Small intestine (tissue), 7 donors: ENCODE measurements at regions not wholly inside any gene's neighbourhood (a gene's known extent, or its start where the extent isn't known, plus 50 kb on each side); places are given as distances from the start of the nearest gene placed in this dataset.
"Not testable (repeated sequence)": the region's sequence is repeated elsewhere in the genome, so short reads cannot be mapped to it uniquely, and the experiment has no call there.

Source experiments
- DNase-seq, 2 donors: peaks; one replicate each; pipeline versions ENCODE4 v3.0.0 to v3.0.0-alpha.2; 2013
- FAIRE-seq: peaks from 2 replicates; lab custom pipeline; 2012; peaks lifted over from hg19 to GRCh38; lab: Jason Lieb, UNC
- H3K27ac ChIP-seq, 3 donors: one replicate each; pipeline ENCODE4 v1.5.1; 2013; ENCODE audit warnings: low read length in 2 of 3, mild to moderate bottlenecking in 2 of 3, control low read depth in 1 of 3, inconsistent platforms in 1 of 3, low read depth in 1 of 3, moderate library complexity in 1 of 3
- H3K27me3 ChIP-seq, 3 donors: one replicate each; pipeline ENCODE4 v1.6.1; 2013; ENCODE audit warnings: low read length in 3 of 3, inconsistent platforms in 1 of 3; ENCODE audit not compliant: control insufficient read depth in 3 of 3, insufficient read depth in 3 of 3
- H3K36me3 ChIP-seq, 3 donors: one replicate each; pipeline ENCODE4 v1.6.1; 2013; ENCODE audit warnings: low read length in 3 of 3, inconsistent platforms in 1 of 3, low read depth in 1 of 3, mild to moderate bottlenecking in 1 of 3, moderate library complexity in 1 of 3; ENCODE audit not compliant: control insufficient read depth in 3 of 3, insufficient read depth in 2 of 3
- H3K4me1 ChIP-seq, 3 donors: one replicate each; pipeline ENCODE4 v1.6.1; 2013; ENCODE audit warnings: low read length in 2 of 3, inconsistent platforms in 1 of 3, low read depth in 1 of 3, mild to moderate bottlenecking in 1 of 3, moderate library complexity in 1 of 3; ENCODE audit not compliant: control insufficient read depth in 3 of 3, insufficient read depth in 2 of 3
- H3K4me3 ChIP-seq, 3 donors: one replicate each; pipeline ENCODE4 v1.5.1; 2013; ENCODE audit warnings: low read length in 3 of 3, control low read depth in 1 of 3, inconsistent platforms in 1 of 3, low read depth in 1 of 3, mild to moderate bottlenecking in 1 of 3, moderate library complexity in 1 of 3
- H3K9me3 ChIP-seq, 2 donors: one replicate each; pipeline ENCODE4 v1.6.1; 2013; ENCODE audit warnings: low read depth in 1 of 2, low read length in 1 of 2; ENCODE audit not compliant: control insufficient read depth in 2 of 2, insufficient read depth in 1 of 2
- WGBS, 3 donors: extraction: QIAGEN DNeasy Blood & Tissue Kit; methylation state at CpG; one replicate each; pipeline ENCODE4 v1.1.7; 2013; 5-methylcytosine and 5-hydroxymethylcytosine counted together
- donor health status: healthy with polysubstance abuse.
- donor health status: control.
- donor health status: control.
- donor health status: Bipolar disorder and iron deficiency.
- donor health status: healthy.

DNA sequence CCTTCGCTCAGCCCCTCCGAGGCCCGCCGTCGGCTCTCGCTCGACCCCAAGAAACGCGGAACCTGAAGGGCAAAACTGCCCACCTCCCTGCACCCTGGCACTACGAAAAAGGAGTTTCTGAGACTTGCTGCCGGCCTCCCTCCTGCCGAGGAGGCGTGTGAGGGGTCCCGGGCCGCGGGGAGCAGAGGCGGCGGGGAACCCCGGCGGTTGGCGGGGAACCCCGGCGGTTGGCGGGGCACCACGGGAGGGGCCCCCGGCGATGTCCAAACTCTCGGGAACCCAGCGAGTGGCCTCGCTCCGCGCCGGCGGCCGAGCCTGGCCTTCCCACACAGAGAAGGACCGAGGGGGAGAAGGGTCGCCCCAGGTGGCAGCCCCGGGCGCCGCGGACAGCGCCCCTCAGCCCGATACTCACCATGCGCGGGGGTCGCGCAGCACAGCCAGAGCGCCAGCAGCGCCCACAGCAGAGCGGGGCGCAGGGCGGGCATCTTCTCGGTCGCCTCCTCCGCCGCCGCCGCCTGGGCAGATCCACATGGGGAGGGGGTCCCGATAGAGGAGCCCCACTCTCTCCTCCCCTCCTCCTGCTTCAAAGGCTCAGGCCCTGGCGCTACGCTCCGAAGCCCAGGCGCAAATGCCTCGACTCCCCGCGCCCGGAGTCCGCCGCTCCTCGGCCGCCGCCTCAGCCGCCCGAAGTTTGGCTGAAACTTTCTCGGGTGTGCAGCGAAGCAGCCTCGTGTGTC lies 69.4 kb upstream of the NUDT4B start:
- H3K4me1 ChIP-seq, H3K9me3 ChIP-seq, FAIRE-seq, H3K36me3 ChIP-seq, H3K27me3 ChIP-seq, DNase-seq: not testable (repeated sequence)
- 0% methylated on average over 7 to 35 of the region's 77 CpGs for WGBS, 3 donors
- H3K27ac ChIP-seq, result peak overlapping the region in 1 of 3 donors; percentile 16
- H3K4me3 ChIP-seq, result peak overlapping the region in 1 of 3 donors; percentile 41

DNA sequence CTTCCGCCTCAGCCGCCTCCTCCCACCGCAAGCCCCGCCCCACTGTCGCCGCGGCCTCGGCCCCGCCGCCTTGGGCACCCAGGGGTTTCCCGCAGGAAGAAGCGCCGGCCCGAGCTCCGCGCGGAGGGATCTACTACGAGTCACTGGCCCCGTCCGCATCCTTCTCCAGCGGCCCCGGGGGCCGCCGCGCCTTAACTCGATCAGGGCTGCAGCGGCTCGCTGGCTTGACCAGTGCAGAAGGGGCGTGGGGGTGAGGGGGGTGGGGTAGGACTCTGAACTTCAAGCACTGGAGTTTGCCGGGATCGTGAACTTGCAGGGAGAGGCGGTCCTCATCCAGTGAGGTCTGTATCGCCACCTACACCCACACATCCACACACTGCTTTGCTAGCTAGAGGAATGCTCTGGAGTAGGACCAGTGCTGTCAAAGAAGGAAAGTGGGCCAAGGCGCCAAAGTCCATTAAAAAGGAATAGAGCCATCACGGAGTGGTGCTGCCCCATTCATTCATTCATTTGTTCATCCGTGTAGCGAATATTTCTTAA lies 68.7 kb upstream of the NUDT4B start:
- not testable (repeated sequence) for H3K4me1 ChIP-seq, H3K9me3 ChIP-seq, FAIRE-seq, H3K36me3 ChIP-seq, DNase-seq, H3K27me3 ChIP-seq, H3K4me3 ChIP-seq
- 0% methylated on average over 2 of the region's 37 CpGs; no CpG with 5 or more reads in 2 of the 3 donors for WGBS, 3 donors
- H3K27ac ChIP-seq, result peak overlapping the region in 1 of 3 donors; percentile 16

DNA sequence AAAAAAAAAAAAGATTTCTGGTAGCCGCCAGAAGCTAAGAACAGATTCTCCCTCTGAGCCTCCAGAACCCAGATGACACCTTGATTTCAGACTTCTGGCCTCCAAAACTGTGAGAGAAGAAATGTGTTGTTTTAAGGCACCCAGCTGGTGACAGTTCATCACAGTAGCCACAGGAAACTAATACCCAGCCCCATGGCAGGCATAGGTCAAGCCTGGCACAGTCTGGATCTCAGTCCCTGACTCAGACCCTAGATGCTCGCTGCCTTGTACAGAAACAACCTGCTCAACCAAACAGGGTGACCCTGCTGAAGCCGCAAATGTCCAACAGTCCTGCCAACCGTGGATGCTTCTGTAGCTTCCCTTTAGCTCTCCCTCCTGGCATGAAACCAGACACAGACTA lies 61.8 kb upstream of the NUDT4B start:
- H3K36me3 ChIP-seq, H3K27me3 ChIP-seq, DNase-seq, FAIRE-seq, H3K27ac ChIP-seq, H3K4me3 ChIP-seq, H3K9me3 ChIP-seq, H3K4me1 ChIP-seq: not testable (repeated sequence)
- WGBS, 3 donors, result 100% methylated on average over 1 of the region's 4 CpGs; no CpG with 5 or more reads in 2 of the 3 donors

GRCh38 chr1:148687376-148687775 lies 61.2 kb upstream of the NUDT4B start:
- H3K36me3 ChIP-seq, H3K9me3 ChIP-seq, H3K4me1 ChIP-seq, H3K27me3 ChIP-seq, H3K4me3 ChIP-seq, FAIRE-seq, DNase-seq, H3K27ac ChIP-seq: not testable (repeated sequence)
- no CpG with 5 or more reads among the region's 2 CpGs for WGBS, 3 donors
